ENCODE measurements at regions not wholly inside any gene's neighbourhood (a gene's known extent, or its start where the extent isn't known, plus 50 kb on each side); places are given as distances from the start of the nearest gene placed in this dataset.

DNA sequence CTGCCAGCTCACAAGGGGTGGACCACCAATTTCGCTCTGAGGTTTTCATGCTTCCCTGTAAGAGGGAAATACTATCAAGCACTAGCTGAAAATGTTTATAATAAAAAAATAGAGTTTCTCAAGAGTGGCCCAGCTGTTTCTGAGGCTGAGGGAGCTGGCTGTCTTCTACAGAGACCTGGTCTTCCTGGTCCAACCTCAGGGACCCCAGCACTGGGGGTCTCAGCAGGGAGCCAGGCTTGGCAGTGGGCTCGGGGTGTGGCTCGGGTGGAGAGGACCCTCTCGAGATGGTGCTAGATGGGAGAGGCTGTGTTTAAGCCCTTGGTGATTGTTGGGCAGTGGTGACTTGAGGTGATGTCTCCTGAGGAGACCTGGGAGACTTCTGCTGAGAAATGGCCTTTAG is 87.3 kb upstream of the SHH start:
- no peaks in the 10 kb centered on the region for H3K27me3 ChIP-seq (ENCODE audit: insufficient read depth, poor library complexity, severe bottlenecking)
- no peak overlapping the region for H3K4me3 ChIP-seq (replicated peaks; ENCODE audit: insufficient read depth, low read length)
- DNase-seq (ENCODE audit: low read depth in 1 of 2, low spot score in 1 of 2), result no peak
- H3K27ac ChIP-seq (replicated peaks), result no peak overlapping the region
- TF ChIP-seq REST (IDR thresholded peaks at IDR 0.05; ENCODE audit: insufficient replicate concordance, low read depth) (no peak), GABPA (IDR thresholded peaks at IDR 0.05; ENCODE audit: low read depth) (no peak), SPI1 (IDR thresholded peaks at IDR 0.05; ENCODE audit: borderline replicate concordance, low read depth) (no peak), POLR2AphosphoS5 (IDR thresholded peaks at IDR 0.05; ENCODE audit: low read depth) (no peak)
- TF ChIP-seq, protein P1, sequence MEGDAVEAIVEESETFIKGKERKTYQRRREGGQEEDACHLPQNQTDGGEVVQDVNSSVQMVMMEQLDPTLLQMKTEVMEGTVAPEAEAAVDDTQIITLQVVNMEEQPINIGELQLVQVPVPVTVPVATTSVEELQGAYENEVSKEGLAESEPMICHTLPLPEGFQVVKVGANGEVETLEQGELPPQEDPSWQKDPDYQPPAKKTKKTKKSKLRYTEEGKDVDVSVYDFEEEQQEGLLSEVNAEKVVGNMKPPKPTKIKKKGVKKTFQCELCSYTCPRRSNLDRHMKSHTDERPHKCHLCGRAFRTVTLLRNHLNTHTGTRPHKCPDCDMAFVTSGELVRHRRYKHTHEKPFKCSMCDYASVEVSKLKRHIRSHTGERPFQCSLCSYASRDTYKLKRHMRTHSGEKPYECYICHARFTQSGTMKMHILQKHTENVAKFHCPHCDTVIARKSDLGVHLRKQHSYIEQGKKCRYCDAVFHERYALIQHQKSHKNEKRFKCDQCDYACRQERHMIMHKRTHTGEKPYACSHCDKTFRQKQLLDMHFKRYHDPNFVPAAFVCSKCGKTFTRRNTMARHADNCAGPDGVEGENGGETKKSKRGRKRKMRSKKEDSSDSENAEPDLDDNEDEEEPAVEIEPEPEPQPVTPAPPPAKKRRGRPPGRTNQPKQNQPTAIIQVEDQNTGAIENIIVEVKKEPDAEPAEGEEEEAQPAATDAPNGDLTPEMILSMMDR (IDR thresholded peaks at IDR 0.05; ENCODE audit: insufficient read depth, low read length), result no peak

DNA sequence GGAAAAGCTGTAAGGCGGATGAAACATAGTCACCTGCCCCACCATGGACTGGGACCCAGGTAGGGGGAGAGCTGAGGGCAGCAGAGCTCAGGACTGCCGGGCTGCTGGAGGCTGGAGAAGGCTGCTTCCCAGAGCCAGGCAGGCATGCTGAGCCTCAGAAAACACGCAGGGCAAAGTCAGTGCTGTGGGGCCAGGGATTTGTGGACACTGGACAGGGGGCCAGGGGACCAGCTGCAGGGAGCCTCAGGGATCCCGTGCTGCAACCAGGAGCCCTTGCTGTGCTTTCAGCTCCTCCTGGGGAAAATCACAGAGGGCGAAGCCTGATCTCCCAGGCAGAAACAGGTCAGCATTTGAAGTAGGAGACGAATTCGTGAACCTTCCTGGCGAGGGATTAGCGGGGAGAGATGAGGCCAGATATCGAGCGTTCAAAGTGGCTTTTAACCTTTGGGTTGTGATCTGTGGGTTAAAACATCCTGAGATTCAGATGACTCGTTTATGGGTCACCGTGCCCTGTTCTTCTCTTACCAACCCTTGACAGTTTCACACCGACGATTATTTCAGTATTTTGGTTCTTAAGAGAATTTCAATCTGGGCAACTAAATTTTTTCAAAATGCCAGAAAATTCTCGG is 85.6 kb upstream of the SHH start:
- H3K27ac ChIP-seq (replicated peaks), result no peak overlapping the region
- no peak for TF ChIP-seq GABPA (IDR thresholded peaks at IDR 0.05; ENCODE audit: low read depth)
- TF ChIP-seq POLR2AphosphoS5 (IDR thresholded peaks at IDR 0.05; ENCODE audit: low read depth), result no peak
- TF ChIP-seq, protein P1 (IDR thresholded peaks at IDR 0.05; ENCODE audit: insufficient read depth, low read length), result no peak
- no peak for TF ChIP-seq REST (IDR thresholded peaks at IDR 0.05; ENCODE audit: insufficient replicate concordance, low read depth)

GRCh38 chr7:155896531-155897263 is 84.4 kb upstream of the SHH start:
- no peak for TF ChIP-seq SPI1 (IDR thresholded peaks at IDR 0.05; ENCODE audit: borderline replicate concordance, low read depth)
- TF ChIP-seq, protein P1 (IDR thresholded peaks at IDR 0.05; ENCODE audit: insufficient read depth, low read length), result no peak
- TF ChIP-seq REST (IDR thresholded peaks at IDR 0.05; ENCODE audit: insufficient replicate concordance, low read depth), result no peak
- TF ChIP-seq POLR2AphosphoS5 (IDR thresholded peaks at IDR 0.05; ENCODE audit: low read depth), result no peak
- no peak for TF ChIP-seq GABPA (IDR thresholded peaks at IDR 0.05; ENCODE audit: low read depth)
- no peak for DNase-seq (ENCODE audit: low read depth in 1 of 2, low spot score in 1 of 2)
- H3K4me3 ChIP-seq (replicated peaks; ENCODE audit: insufficient read depth, low read length), result no peak overlapping the region
- H3K27ac ChIP-seq (replicated peaks), result no peak overlapping the region
- no peaks in the 10 kb centered on the region for H3K27me3 ChIP-seq (ENCODE audit: insufficient read depth, poor library complexity, severe bottlenecking)

More for the DNA sequence above, 85.6 kb upstream of the SHH start:
- Histone ChIP-seq H3K4me3 (replicated peaks; ENCODE audit: insufficient read depth, low read length) (no peak overlapping the region), H3K27me3 (ENCODE audit: insufficient read depth, poor library complexity, severe bottlenecking) (no peaks in the 10 kb centered on the region)
- no peak for DNase-seq (ENCODE audit: low read depth in 1 of 2, low spot score in 1 of 2)
